ENCODE measurements at regions not wholly inside any gene's neighbourhood (a gene's known extent, or its start where the extent isn't known, plus 50 kb on each side); places are given as distances from the start of the nearest gene placed in this dataset.

DNA sequence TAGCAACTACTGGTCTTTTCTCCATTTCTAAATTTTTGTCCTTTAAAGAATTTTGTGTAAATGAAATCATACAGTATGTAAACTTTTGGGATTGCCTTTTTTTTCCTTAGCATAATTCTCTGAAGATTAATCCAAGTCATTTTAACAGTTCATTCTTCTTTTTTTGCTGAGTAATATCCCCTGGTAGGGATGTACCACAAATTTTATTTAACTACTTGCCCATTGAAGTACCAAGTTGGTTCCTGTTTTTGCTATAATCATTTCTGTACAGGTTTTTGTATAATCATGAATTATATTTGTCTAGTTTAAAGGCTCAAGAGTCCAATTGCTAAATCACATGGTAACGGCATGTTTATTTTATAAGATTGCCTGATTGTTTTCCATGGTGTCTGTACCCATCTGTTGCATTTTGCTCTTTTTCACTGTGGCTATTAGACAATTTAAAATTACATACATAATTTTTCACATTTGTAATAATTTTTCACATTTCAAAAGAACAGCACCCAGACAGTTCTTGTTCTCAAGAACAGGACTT lies 891.1 kb downstream of the USP25 start:
- TF ChIP-seq, protein P1, sequence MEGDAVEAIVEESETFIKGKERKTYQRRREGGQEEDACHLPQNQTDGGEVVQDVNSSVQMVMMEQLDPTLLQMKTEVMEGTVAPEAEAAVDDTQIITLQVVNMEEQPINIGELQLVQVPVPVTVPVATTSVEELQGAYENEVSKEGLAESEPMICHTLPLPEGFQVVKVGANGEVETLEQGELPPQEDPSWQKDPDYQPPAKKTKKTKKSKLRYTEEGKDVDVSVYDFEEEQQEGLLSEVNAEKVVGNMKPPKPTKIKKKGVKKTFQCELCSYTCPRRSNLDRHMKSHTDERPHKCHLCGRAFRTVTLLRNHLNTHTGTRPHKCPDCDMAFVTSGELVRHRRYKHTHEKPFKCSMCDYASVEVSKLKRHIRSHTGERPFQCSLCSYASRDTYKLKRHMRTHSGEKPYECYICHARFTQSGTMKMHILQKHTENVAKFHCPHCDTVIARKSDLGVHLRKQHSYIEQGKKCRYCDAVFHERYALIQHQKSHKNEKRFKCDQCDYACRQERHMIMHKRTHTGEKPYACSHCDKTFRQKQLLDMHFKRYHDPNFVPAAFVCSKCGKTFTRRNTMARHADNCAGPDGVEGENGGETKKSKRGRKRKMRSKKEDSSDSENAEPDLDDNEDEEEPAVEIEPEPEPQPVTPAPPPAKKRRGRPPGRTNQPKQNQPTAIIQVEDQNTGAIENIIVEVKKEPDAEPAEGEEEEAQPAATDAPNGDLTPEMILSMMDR (IDR thresholded peaks at IDR 0.05 in 8 of 11, conservative IDR thresholded peaks at IDR 0.05 in 3 of 11), result no peak
- TF ChIP-seq POLR2A (IDR thresholded peaks at IDR 0.05), result no peak

Data from spleen (tissue), 7 donors.